ENCODE measurements at regions not wholly inside any gene's neighbourhood (a gene's known extent, or its start where the extent isn't known, plus 50 kb on each side); places are given as distances from the start of the nearest gene placed in this dataset.

GRCh38 chr6:92700411-92700810 lies 718.9 kb downstream of the EPHA7 start:
- TF ChIP-seq CTCF (optimal IDR thresholded peaks at IDR 0.05 in 1 of 3, IDR thresholded peaks at IDR 0.05 in 1 of 3, conservative IDR thresholded peaks at IDR 0.05 in 1 of 3; ENCODE audit: extremely low read depth in 1 of 3, insufficient read depth in 2 of 3, low read length in 3 of 3) (no peak), EZH2 (IDR thresholded peaks at IDR 0.05; ENCODE audit: low read length) (no peak)

Data from keratinocyte (primary cell).